NCI-H2081 (cell line): ENCODE measurements at regions not wholly inside any gene's neighbourhood (a gene's known extent, or its start where the extent isn't known, plus 50 kb on each side); places are given as distances from the start of the nearest gene placed in this dataset.
"Not testable (repeated sequence)": the region's sequence is repeated elsewhere in the genome, so short reads cannot be mapped to it uniquely, and the experiment has no call there.

ENCODE experiments used
- DNase-seq, 2 experiments: peaks; one replicate each; lab custom pipeline; 2025; lab: John Stamatoyannopoulos, UW

- peak in 1 of 2 experiments; percentile 2 for DNase-seq
Measured at GRCh38 chr10:128178302-128178958, 52.2 kb upstream of the MKI67 start.

DNA sequence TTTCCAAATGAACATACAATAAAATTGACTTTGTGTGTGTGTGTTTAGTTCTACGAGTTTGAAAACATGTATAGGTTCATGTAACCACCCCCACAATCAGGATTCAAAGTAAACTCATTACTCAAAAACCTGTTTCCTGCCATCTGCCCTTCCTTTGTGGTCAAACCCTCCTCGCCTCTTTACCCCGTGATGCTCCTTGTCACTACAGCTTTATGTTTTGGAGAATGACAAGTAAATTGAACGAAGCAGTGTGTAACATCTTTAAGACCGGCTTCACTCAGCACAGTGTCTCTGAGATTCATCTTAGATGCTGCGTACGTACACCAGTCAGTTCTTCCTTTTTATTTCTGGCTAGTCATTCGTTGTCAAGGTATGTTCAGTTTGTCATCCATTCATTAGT is 54.6 kb upstream of the MKI67 start:
- no peak for DNase-seq

DNA sequence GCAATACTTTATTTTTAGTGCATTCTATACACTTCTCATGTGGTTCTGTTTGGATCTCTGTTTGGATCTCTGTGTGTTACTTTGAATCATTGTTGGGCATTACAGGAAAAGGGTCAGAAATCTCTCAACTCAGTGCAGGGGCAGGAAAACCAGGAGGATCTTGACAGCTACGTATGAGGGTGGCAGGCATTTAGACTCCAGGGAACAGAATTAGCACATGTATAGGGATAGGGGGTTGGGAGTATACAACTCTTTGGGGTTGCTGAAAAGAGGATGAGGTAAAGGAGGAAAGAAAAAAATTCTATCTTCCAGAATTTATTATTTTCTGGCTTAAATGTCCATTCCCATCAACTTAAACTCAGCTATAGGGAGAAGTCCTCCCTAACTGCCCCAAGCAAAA is 59.4 kb upstream of the MKI67 start:
- no peak for DNase-seq

DNA sequence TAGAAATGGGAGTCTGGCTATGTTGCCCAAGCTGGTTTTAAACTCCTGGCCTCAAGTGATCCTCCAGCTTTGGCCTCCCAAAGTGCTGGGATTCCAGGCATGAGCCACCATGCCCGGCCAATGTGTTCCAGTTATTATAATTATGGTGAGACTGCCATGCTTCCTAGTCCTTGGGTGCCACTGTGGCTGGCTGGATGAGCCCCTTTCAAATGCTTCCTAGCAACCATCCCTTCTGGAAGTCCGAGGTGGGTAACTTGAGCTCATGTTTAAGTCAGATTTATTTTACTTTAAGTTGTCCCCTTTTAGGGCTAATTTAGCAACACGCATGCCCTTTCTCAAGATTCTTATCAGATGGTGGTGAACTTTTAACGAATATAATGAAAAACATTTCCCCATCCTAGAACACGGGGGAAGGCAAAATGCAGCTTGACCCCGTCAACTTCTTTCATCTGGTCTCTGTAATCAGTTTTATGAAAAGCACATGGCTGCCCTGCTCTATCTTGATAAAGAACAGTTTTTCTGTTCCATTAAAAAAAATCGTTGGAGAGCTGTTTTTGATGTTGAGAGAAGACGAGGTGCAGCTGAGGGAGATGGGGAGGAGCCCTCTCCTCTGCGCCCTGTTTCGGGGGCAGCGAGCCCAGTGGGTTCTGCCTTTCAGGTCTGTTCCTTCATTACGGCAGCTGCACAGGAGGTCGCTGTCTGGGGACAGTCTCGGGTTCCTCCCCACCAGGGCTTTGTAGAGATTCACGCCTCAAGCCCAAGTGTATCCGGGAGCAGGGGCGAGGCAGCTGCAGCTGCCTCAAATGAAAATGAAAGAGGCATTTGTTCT is 61.0 kb upstream of the MKI67 start:
- DNase-seq, result no peak

DNA sequence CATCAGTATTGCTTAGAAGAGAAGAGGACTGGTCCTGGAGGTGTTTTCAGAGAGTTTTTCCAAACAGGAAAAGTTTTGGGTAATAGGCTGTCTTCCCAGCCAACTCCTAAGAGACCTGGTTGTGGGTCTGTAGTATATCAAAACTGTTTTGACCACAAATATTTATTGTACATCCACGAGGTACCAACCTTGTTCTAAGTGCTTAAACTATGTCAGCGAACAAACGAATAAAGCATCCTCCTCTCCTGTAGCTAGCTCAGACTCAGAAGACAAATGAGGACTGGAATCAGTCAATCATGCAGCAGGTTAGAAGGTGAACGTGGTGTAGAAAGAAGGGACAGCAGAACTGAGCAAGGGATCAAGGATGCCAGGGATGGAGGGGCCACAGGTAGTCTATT is 61.6 kb upstream of the MKI67 start:
- no peak for DNase-seq

DNA sequence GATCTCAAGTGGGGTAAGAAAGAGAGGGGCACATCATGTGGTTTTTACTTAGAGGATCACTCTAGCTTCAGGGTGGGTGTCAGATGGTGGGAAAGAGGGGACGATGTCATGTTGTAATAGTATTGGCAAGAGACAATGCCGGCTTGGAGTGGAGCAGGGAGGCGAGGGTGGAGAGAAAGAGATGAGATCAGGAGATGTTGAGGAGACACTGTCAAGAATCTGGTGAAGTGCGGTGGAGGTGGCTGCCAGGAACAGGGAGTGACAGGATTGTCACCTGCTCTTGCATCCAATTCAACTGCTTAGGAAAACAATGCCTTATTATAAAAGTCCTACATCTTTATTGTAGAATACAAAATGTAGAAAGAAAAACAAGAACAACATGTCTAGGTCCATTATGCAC is 63.0 kb upstream of the MKI67 start:
- no peak for DNase-seq

GRCh38 chr10:128191847-128192246 is 65.6 kb upstream of the MKI67 start:
- no peak for DNase-seq

DNA sequence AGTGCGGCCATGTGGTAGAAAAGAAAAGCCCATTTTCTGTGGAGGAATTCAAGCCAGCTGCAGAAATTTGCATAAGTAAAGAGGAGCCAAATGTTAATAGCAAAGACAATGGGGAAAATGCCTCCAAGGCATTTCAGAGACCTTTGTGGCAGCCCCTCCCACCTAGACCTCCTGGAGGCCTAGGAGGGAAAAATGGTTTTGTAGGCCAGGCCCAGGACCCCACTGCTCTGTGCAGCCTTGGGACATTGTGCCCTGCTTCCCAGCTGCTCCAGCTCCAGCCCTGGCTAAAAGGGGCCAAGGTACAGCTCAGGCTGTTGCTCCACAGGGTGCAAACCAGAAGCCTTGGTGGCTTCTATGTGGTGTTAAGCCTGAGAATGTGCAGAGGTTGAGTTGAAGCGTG is 75.6 kb upstream of the MKI67 start:
- not testable (repeated sequence) for DNase-seq

DNA sequence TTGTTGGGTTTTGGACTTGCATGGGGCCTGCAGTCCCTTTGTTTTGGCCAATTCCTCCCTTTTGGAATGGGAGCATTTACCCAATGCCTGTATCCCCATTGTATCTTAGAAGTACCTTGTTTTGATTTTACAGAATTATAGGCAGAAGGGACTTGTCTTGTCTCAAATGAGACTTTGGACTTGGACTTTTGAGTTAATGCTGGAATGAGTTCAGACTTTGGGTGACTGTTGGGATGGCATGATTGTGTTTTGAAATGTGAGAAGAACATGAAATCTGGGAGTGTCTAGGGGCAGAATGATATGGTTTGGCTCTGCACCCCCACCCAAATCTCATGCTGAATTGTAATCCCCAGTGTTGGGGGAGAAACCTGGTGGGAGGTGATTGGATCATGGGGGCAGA is 76.8 kb upstream of the MKI67 start:
- no peak for DNase-seq

DNA sequence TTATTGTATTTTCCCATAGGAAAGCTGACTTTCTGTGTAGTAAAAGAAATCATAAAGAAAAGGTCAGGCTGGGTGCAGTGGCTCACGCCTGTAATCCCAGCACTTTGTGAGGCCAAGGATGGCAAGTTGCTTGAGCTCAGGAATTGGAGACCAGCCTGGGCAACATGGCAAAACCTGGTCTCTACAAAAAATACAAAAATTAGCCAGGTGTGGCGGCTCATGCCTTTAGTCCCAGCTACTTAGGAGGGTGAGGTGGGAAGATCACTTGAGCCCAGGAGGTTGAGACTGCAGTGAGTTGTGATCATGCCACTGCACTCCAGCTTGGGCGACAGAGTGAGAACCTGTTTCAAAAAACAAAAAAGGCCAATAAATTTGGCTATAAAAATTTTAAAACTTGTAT is 79.4 kb upstream of the MKI67 start:
- DNase-seq, result not testable (repeated sequence)

DNA sequence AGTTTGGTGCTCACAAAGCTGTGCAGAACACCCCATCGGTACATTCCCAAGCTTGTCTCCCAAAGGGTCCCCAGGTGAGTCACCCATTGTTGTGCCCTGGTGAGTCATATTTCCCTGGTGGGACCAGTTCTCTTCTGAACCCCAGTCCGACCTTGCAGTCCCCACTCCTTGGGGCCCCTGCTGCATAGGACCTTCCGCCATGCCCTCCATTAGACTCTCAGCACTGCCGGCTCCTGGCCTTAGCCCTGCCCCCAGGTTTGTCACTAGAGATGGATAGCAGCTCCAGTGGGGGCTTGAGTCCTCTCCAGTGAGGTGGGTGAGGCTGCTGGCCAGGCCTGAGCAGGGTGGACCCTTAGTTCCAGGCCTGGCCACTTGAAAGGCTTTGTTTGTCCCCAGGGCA is 80.5 kb upstream of the MKI67 start:
- DNase-seq, result no peak

DNA sequence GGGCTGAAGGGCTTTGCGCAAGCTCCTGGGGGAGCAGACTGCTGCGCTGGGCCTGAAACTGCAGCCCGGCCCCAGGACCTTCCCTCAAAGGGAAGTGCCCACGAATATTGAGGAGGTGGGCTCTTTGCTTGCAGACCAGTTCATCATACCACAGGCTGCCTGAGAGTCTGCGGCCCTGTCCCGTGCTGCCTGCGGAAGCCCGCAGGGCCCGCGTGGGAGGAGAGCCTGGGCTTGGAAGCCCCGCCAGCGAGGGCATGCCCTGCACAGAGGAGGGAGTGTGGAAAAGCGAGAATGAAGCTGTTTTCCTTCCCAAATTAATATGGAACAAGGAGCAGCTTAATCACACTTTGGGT is 83.6 kb upstream of the MKI67 start:
- DNase-seq, result no peak

GRCh38 chr10:128210215-128211063 is 84.2 kb upstream of the MKI67 start:
- DNase-seq, result no peak

- no peak for DNase-seq
Measured at GRCh38 chr10:128211064-128211504, 84.9 kb upstream of the MKI67 start.

GRCh38 chr10:128211953-128212727 is 85.9 kb upstream of the MKI67 start:
- peak; percentile 49 to 54 for DNase-seq

DNA sequence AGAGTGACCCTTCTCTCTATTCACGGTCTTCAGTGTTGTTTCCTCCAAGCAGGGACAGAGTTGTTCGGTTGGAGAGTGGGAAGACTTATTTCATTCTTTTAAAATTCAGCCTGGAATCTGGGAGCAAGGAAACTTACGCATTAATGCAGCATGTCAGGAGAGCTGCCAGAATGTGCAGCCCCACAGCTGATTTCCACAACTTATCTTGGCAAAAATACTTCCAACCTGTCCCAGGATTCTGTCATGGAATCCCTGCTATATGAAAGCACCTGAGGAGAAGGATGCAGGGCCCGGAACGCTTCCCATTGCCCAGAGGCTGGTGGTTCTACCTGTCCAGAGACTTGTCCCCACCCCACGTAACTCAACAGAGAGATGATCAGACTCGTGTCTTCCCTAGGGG is 86.9 kb upstream of the MKI67 start:
- DNase-seq, result no peak

DNA sequence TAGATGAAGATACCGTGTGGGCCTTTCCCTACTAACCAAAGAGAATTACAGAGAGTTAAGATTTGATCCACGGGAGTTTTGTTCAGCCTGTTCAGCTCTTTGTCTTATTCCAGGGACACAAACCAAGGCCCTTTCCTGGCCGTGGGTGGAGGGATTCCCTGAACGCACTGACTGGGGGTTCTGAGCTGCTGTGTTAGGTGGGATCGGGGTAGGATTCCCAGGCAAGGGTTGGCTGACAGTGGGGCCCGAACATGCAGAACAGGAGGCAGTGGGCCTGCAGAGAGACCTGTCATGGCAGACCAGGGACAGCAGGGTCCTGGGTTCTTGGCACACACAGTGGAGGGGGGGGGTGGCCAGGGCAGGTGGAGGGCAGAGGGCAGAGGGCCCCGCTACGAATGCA is 89.5 kb upstream of the MKI67 start:
- no peak for DNase-seq

- no peak for DNase-seq
Measured at GRCh38 chr10:128217136-128217535, 90.9 kb upstream of the MKI67 start.

- no peak for DNase-seq
Measured at GRCh38 chr10:128218161-128218560, 91.9 kb upstream of the MKI67 start.

DNA sequence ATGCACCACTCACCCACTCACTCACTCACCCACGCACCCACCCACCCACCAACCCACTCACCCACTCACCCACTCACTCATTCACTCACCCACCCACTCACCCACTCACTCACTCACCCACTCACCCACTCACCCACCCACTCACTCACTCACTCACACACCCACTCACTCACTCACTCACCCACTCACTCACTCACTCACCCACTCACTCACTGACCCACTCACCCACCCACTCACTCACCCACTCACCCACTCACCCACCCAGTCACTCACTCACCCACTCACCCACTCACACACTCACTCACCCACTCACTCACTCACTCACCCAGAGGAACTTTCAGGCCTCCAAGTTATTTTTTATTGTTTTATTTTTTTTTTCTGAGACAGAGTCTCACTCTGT is 93.1 kb upstream of the MKI67 start:
- no peak for DNase-seq

GRCh38 chr10:128220021-128220420 is 93.8 kb upstream of the MKI67 start:
- DNase-seq, result no peak

- no peak for DNase-seq
Measured at GRCh38 chr10:128221117-128221516, 94.9 kb upstream of the MKI67 start.
